Endometrium (tissue), 2 donors: ENCODE measurements at regions not wholly inside any gene's neighbourhood (a gene's known extent, or its start where the extent isn't known, plus 50 kb on each side); places are given as distances from the start of the nearest gene placed in this dataset.
"Not testable (repeated sequence)": the region's sequence is repeated elsewhere in the genome, so short reads cannot be mapped to it uniquely, and the experiment has no call there.

Source experiments
- FAIRE-seq: peaks from 2 replicates; lab custom pipeline; 2012; peaks lifted over from hg19 to GRCh38; lab: Jason Lieb, UNC
- donor health status: control.
- donor health status: control.

GRCh38 chr4:170990989-170991589, 822.1 kb upstream of the GALNTL6 start:
- no peak for FAIRE-seq

GRCh38 chr4:170988446-170988845, 824.8 kb upstream of the GALNTL6 start:
- FAIRE-seq: no peak

- FAIRE-seq: no peak
Observed at GRCh38 chr4:170979736-170980135, 833.5 kb upstream of the GALNTL6 start.

GRCh38 chr4:170978990-170979389, 834.2 kb upstream of the GALNTL6 start:
- no peak for FAIRE-seq

DNA sequence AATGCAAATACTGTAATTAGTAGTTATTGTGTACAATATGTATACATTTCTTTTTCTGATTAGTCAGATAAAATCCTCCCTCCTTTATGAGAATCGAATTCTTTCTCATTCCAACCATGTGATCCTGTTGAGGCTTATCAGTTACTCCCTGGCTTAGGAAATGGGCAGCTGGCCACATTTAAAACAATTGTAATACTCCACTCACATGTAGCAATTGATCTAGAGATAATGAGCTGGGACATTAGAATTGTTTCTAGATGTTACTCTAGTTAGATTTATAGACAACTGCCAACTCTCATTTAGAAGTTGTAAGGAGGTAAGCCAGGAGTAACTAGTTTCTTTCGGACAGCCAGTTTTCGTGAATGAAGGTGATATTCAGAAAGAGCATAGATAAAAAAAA, 859.3 kb upstream of the AADAT start:
- no peak for FAIRE-seq

DNA sequence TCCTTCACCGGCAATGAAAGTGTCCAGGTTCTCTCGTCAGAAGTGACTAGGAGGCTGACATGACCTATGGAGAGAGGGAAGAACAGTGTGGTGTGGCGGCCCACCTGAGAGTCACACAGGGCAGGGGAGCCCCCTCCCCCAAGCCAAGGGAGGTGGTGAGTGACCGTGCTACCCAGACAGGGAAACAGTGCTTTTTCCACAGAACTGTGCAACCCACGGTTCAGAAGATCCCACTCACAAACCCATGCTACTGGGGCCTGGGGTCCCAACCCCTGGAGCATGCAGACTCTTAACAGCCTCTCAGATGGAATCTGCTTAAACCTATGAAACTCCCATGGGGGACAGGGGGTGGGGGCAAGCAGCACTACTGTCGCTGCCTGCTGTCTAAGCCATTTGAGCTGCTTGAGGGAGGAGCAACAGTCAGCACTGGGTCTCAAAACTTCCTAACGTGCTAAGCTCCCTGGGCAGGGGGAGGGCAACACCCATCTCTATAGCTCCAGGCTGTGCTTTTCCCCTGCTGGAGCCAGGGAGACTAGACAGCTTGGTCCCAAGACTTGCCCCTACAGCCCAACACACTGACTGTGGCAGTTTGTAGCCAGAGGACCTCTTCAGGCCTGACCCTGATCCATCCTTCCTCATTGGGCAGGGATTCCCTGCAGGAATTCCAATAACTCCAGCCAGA, 850.4 kb upstream of the AADAT start:
- no peak for FAIRE-seq

DNA sequence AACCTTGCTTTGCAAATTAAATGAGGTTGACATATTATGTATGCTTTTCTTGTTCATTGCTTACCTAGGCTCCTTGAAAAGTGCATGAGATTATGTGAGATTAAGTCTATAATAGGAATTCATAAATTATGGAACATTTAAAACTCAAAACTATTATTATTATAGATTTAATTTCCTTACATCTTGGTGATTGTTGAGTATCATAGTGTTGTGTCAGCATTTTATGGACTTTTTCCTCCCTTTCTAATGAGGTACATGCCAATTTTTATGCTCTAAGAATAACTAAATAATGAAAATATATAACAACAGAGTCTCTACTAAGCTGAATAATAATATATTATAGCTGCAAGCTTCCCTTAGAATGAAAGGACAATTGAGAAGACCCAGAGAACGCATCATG, 848.8 kb upstream of the AADAT start:
- no peak for FAIRE-seq

- FAIRE-seq: no peak
Observed at GRCh38 chr4:170931321-170931720, 841.6 kb upstream of the AADAT start.

DNA sequence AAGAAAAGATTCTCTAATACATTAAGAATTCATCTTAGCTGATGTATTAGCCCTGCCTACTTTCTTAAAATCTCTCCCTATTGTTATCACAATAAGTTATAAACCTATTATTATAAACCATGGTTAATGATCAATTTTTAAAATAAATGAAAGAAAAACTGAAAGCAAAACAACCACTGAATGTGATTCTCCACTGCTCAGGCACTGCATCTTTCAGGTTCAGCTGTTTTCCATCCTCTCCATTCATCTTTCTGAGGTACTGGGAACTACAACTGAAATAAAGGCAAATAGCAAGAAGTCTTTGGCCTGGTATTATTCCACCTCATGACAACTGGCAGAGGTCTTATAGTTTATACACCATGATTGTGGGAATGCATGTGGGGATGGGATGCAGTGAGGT, 798.9 kb upstream of the AADAT start:
- no peak for FAIRE-seq

DNA sequence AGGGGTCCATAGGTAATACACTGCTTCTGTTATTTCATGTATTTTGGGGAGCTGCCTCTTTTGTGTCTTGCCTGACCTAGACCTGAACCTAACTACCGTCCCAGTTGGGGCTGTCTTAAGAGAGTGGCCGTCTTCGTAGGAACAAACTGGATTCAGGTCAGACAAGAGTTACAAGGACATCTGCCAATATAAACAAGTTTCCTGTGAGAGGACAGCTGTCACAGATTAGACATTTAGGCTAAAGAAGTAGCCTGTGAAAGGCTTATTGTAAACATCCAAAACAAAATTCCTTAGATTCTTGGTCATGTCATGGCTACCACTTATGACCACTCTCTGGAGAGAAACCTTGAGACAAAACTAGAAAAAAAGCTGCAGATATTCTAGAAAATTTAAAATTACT, 797.6 kb upstream of the AADAT start:
- FAIRE-seq: no peak

DNA sequence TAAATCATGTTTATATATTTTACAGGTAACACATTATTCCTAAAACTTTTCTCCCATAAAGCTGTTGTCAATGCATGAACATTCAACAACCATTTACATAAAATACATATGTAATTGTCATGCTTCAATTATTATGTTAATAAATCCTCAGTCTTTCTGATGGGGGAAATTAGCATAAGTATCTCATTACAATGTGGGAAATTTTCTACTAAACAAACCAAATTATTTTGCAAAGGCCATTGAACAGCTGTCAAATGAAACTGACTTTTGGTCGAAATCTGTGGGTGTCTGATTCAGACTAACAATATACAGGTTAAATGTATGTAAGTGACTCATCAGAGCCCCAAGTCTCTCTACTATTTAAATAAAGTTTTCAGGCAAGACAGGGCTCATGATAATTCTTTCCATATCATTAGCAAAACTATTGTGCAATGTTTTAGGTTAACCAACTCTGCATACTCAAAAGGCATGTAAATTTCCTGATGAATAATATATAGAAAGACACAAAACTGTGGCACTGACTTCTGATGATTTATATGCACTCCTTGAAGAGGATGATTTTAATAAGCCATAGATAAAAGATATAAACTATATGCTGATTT, 795.3 kb upstream of the AADAT start:
- no peak for FAIRE-seq

GRCh38 chr4:170881646-170882045, 791.9 kb upstream of the AADAT start:
- FAIRE-seq: not testable (repeated sequence)

GRCh38 chr4:170875868-170876267, 786.1 kb upstream of the AADAT start:
- FAIRE-seq: no peak

DNA sequence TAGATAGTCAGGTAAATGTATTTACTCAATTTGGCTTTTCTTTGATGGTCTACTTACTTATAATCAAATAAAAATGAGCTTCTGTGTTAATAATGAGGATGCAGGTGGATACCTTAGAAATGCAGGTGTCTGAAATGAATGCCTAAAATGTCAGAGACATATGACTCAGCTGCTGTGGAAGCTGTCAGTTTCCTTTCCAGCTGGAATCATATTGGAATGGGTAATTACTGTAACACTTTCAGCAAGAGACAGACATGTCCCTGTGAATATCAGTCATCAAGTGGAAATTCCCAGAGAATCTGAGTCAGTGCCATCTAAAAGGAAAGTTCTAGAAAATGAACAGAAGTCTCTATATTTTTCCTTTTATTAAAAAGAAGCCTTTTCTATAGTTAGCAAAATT, 783.0 kb upstream of the AADAT start:
- no peak for FAIRE-seq

GRCh38 chr4:170868170-170868569, 778.4 kb upstream of the AADAT start:
- no peak for FAIRE-seq

DNA sequence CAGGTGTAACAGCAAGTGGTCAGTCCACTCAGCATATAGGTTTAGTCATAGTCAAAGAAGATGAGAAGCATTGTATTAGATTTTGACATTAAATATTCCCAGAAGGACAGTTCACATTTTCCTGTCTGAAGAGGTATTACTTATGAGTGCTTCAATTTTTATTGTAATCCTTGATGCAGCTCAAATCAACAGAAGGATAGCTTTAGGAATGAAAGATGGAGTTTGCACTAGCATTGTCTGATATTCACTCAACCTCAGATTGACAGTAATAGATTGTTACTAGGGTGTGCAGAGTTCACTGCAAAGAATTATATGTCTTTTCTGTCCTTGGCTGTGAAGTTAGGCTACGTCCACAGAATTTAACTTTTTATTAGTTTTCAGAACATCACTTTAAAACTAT, 764.3 kb upstream of the AADAT start:
- FAIRE-seq: no peak

GRCh38 chr4:170853422-170854021, 763.8 kb upstream of the AADAT start:
- no peak for FAIRE-seq

- no peak for FAIRE-seq
Observed at GRCh38 chr4:170849969-170850368, 760.2 kb upstream of the AADAT start.

- no peak for FAIRE-seq
Observed at GRCh38 chr4:170827562-170828274, 738.0 kb upstream of the AADAT start.

DNA sequence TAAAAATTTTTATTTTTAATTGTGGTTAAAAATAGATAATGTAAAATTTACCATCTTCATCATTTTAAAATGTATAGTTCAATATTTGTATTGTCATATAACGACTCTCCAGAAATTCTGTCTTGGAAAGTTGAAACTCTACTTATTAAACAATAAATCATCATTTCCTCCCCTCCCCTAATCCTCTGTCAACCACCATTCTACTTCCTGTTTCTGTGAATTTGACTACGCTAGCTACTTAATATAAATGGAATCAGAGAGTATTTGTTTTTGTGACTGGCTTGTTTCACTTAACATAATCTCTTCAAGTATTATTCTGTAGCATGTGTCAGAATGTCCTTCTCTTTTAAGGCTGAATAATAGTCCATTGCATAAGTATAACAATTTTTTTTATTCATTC, 729.0 kb upstream of the AADAT start:
- FAIRE-seq: no peak

GRCh38 chr4:170805352-170805751, 715.6 kb upstream of the AADAT start:
- FAIRE-seq: no peak

DNA sequence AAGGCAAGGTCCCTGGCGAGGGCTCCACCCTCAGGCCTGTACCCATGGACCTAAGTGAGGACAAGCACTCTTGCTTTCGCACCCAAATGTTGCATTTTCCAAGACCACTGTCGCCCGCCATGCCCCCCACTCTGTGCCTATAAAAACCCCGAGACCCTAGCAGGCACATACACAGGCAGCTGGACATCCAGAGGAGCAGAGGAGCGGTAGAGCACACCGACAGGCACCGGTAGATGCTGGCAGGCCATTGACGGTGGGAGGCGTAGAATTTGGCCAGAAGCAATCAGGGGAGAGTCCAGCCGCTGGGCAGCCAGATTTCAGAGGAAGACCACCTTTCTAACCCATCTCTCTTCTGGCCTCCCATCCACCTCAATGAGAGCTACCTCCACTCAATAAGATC, 715.2 kb upstream of the AADAT start:
- FAIRE-seq: no peak

DNA sequence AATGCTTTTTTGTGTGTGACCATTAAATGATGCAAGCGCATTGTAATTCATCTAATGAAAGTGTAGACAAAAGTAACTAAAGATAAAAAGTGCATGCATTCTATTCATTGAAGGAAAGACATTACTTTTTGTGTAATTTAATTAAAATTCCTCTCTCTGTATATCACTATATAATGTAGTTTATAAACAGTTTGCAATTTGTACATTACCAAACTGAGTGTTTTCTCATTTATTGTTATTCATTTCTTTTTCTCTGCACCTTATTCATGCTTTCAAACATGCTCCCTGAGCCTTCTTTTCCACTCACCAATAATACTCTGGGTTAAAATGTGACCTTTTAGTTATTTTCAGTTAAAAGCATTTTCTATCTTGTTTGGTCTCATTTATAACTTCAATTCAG, 713.7 kb upstream of the AADAT start:
- no peak for FAIRE-seq
